HG03342 (cell line): ENCODE measurements at regions not wholly inside any gene's neighbourhood (a gene's known extent, or its start where the extent isn't known, plus 50 kb on each side); places are given as distances from the start of the nearest gene placed in this dataset.
"Not testable (repeated sequence)": the region's sequence is repeated elsewhere in the genome, so short reads cannot be mapped to it uniquely, and the experiment has no call there.

Experiments
- ATAC-seq: cut with Tn5 transposase; IDR thresholded peaks from one replicate; pipeline ENCODE4 v1.9.1; 2021; ENCODE audit warnings: mild to moderate bottlenecking, moderate library complexity; ENCODE audit not compliant: unreplicated experiment

GRCh38 chr6:25176466-25176865, 102.7 kb upstream of the CARMIL1 start:
- ATAC-seq, result no peak

DNA sequence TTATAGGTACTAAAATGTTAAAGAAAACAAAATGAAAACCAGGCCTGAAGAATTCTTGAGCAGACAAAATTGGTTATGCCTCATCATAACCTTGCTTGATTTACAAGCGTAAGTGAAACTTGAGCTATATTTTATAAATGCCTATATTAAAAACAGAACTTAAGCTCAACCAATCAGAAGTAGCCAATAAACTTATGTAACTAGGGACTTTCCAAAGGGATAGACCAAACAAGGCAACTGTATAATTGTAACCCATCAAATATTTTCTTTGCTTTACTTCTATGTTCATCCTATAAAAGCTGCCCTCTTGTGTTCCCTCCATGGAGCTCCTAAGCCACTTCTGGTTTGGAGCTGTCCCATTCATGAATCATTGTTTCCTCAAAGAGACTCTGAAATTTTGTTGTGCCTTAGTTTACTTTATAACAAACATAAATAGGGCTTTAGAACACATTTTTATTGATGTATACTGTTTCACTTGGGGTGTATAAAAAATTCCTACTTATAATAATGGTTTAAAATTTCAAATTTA, 101.6 kb upstream of the CARMIL1 start:
- no peak for ATAC-seq

DNA sequence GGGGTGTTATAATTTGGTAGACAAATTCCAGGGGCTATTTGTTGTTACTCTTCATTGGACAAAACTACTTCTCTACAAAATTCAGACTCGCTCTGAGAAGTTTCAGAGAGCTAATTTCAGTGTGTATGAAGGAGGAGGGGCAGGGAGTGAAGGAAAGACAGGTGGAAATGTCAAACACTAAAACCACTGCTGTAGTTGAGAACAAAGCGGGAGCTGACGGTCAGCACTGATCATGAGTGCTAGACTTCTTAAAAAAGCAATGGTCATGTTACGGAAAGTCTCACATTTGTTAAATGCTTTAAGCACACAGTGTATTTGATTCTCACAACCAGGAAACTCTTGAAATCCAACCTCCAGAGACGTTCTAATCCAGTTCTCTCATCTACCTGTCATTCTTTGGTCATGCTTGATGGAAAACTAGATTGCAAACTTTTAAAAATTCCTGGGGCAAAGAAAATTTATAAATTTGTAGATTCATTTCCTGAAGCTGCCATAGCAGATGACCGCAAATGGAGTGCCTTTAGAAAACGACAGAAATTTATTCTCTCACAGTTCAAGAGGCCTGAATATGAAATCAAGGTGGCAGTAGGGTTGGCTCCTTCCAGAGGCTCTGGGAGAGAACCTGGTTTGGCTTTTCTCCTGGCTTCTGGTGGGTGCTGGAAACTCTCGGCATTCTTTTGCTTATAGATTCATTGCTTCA, 100.7 kb upstream of the CARMIL1 start:
- no peak for ATAC-seq

DNA sequence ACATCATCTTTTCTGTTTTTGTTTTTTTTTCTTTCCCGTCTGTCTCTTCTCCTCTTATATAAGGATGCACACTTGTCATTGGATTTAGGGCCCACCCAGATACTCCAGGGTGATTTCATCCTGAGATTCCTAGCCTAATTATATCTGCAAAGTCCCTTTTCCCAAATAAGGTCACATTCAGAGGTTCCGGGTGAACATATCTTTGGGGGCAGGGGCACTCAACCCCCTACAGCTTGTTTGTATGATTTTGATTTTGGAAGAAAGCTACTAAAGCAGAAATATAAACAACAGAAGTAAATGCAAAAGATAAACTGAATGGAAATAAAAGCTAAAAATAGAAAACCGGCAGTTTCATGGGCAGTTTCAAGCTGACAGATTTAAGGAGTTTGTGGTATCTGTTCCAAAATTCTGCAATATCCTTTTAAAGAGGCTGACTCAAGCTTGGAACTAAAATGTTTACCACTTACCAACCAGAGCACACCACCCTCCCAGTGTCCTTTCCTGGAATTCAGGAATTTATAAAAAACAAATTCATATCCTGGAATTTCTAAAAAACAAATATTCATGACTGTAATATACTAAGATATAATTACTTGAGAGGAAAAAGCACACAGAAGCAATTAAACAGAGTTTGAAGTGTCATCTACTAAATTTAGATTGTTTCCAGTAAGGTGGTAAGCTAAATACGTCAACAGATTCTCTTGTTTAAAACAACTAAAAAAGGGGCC, 100.0 kb upstream of the CARMIL1 start:
- no peak for ATAC-seq

- no peak for ATAC-seq
Measured at GRCh38 chr6:25180630-25181349, 98.4 kb upstream of the CARMIL1 start.

DNA sequence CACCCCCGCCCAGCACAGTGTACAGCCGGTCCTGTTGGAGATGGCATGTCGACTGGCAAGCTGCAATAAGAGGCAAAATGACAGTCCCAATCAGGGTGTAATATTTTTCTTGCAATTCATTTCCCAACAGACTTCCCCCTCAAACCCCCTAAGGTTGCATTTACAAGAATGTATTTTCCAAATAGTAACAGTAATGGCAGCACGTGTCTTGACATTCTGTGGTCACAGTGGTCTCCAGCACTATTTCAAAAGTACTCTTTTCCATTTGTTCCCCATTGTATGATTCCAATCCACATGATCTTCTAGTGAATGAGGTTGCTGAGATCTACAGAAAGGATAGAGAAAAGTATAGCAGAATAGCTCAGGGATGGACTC, 97.8 kb upstream of the CARMIL1 start:
- ATAC-seq, result no peak

DNA sequence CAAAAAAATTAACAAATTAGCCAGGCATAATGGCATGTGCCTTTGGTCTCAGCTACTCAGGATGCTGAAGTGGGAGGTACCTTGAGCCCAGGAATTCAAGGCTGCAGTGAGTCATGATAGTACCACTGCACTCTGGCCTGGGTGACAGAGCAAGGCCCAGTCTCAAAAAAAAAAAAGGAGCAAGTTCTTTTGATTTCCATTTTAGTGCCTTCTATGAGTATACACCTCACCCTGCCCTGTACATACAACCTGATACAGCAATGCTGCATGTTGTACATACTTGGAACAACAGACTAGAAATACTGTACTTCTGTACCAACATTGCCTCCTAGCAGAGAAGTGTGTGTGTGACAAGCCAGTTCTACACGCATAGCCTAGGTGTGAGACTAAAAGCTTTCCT, 97.3 kb upstream of the CARMIL1 start:
- ATAC-seq, result no peak

- ATAC-seq, result no peak
Measured at GRCh38 chr6:25186919-25187318, 92.3 kb upstream of the CARMIL1 start.

- no peak for ATAC-seq
Measured at GRCh38 chr6:25188232-25188631, 90.9 kb upstream of the CARMIL1 start.

GRCh38 chr6:25192590-25193459, 86.3 kb upstream of the CARMIL1 start:
- ATAC-seq, result no peak

DNA sequence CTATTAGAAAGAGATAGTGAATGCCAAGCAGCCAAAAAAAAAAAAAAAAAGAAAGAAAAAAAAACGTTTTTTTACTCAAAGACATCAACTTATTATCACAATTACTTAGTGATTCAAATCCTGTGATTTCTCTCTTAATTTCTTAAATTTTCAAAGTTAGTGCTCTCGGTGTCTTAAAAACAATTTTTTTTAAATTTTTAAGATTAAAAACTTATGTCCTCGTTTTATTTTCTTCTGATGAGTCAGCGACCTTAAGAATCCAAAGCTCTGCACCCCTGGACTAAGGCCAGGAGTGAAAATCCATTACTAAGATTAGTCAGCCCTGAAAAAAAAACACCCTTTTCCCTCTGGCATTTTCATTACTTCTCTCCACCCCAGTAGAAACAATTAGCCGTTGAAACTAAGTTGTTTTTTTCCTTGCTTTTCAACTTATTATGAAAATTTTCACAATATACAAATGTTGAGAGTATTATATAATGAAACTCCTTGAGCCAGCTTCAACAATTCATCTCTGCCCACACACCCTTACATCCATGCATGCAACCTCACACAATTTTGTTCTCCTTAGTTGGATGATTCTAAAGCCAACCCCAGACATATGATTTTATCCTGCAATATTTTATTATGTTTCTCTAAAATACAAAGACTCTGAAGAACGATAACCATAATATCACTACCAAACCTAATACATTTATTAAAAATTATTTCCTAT, 85.6 kb upstream of the CARMIL1 start:
- ATAC-seq, result no peak

DNA sequence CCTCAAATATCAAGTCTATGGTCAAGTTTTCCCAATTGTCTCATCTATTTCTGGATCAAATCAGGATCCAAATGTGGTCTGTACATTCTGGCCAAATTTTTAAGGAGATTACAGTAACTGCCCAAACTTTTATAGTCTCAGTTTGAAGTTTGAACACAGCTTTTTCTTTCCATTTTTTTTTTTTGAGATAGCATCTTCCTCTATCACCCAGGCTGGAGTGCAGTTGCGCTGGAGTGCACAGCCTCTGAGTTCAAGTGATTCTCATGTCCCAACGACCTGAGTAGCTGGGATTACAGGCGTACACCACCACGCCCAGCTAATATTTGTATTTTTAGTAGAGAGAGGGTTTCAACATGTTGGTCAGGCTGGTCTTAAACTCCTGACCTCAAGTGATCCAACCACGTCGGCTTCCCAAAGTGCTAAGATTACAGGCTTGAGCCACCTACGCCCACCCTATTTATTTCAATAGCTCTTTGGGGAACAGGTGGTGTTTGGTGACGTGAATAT, 84.9 kb upstream of the CARMIL1 start:
- no peak for ATAC-seq

DNA sequence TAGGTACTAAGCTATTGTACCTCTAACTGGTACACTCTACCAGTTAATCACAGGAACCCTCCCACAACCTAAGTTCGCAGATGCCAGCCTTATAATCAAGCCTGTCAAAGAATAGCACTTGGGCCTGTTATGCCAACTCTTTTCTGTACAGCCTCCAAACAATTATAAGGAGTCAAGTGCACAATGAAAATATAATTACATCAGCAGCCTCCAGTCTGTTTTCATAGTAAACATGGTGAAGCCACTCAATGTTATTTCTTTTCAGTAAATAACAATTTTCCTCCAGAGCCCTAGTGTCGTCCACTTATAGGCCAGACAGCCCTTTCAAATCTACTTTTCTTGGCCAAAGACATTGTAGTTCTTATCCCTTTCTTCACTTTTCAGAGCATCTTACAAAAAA, 82.7 kb upstream of the CARMIL1 start:
- ATAC-seq, result no peak

DNA sequence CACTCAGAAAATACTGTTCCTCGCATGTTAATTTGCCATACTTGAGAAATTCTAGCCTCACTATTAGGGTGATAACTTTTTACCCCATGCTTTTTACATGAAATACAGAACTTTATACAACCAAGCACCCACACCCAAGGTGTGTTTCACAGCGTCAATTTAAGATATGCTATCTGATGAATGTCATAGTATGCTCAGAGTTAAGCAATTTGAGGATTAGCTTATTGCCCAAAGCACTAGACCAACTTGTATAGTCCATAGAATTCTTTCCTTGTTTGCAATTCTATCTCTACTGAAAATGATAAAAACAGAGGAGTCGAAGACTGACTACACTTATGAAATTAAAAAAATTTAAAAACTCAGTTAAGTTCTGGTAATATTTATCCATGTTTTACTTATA, 82.1 kb upstream of the CARMIL1 start:
- ATAC-seq, result no peak

GRCh38 chr6:25199544-25199943, 79.6 kb upstream of the CARMIL1 start:
- no peak for ATAC-seq

GRCh38 chr6:25202504-25202903, 76.7 kb upstream of the CARMIL1 start:
- ATAC-seq, result no peak

DNA sequence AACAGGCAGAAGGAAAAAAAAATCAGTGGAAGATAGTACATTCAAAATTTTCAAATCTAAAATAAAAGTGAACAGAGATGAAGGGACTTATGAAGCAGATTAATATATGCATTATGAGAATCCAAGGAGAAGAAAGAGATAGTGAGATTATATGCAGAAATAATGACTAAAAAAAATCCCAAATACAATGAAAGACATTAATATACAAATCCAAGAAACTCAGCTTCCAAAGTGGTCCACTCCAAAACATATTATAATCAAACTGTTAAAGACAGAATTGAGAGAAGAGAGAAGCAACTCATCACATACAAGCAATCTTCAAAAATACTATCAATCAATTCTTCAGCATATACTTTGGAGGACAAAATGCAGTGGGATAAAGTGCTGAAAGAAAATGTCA, 73.5 kb upstream of the CARMIL1 start:
- ATAC-seq, result no peak

DNA sequence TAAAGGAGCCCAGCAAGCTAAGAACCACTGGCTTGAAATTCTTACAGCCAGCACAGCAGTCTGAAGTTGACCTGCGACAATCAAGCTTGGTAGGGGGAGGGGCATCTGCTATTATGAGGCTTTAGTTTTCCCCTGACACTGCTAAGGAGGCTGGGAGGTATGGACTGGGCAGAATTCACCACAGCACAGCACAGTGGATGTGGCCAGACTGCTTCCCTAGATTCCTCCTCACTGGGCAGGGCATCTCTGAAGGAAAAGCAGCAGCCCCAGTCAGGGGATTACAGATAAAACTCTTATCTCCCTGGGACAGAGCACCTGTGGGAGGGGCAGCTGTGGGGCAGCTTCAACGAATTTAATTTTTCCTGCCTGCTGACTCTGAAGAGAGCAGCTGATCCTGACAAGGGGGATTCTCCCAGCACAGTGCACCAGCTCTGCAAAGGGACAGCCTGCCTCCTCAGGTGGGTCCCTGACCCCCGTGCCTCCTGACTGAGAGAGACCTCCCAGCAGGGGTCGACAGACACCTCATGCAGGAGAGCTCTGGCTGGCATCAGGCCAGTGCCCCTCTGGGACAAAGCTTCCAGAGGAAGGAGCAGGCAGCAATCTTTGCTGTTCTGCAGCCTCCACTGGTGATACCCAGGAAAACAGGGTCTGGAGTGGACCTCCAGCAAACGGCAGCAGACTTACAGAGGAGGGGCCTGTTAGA, 71.6 kb upstream of the CARMIL1 start:
- not testable (repeated sequence) for ATAC-seq

DNA sequence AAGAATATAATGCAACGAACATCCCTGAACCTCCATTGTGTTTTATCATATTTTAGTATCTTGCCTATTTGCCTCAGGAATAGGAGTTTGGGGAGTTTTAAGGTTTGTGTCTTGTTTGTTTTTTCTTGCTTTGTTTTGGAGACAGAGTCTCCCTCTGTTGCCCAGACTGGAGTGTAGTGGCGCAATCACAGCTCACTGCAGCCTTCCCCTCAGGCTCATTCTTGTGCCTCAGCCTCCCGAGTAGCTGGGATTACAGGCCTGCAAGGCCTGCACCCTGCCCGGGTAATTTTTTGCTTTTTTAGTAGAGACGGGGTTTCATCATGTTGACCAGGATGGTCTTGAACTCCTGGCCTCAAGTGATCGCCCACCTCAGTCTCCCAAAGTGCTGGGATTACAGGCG, 63.3 kb upstream of the CARMIL1 start:
- ATAC-seq, result no peak
